Stimulated activated CD8-positive, alpha-beta memory T cell treated with anti-CD3 and anti-CD28 coated beads, Interleukin-4, amount 100 ng/mL, for 4 hours (primary cell): ENCODE measurements at regions not wholly inside any gene's neighbourhood (a gene's known extent, or its start where the extent isn't known, plus 50 kb on each side); places are given as distances from the start of the nearest gene placed in this dataset.

Source experiments
- DNase-seq, 2 donors: peaks; one replicate each; pipeline ENCODE4 v3.0.0-alpha.2; 2020; ENCODE audit warnings: low read depth in 2 of 2, low spot score in 1 of 2

- DNase-seq, result no peak
These were observed 558.5 kb upstream of the MGMT start for GRCh38 chr10:128908499-128908898.

GRCh38 chr10:128912568-128913311, 554.3 kb upstream of the MGMT start:
- DNase-seq, result no peak

- DNase-seq, result no peak
These were observed 552.4 kb upstream of the MGMT start for GRCh38 chr10:128914681-128915080.

GRCh38 chr10:128915630-128916029, 551.4 kb upstream of the MGMT start:
- DNase-seq, result no peak

GRCh38 chr10:128916383-128916782, 550.7 kb upstream of the MGMT start:
- DNase-seq, result no peak

- no peak for DNase-seq
These were observed 545.5 kb upstream of the MGMT start for GRCh38 chr10:128921389-128922022.

GRCh38 chr10:128922172-128922571, 544.9 kb upstream of the MGMT start:
- no peak for DNase-seq

- no peak for DNase-seq
These were observed 544.3 kb upstream of the MGMT start for GRCh38 chr10:128922619-128923196.

GRCh38 chr10:128924918-128925317, 542.1 kb upstream of the MGMT start:
- no peak for DNase-seq

GRCh38 chr10:128926711-128927110, 540.3 kb upstream of the MGMT start:
- no peak for DNase-seq

- DNase-seq, result no peak
These were observed 539.4 kb upstream of the MGMT start for GRCh38 chr10:128927497-128928161.

- DNase-seq, result no peak
These were observed 538.7 kb upstream of the MGMT start for GRCh38 chr10:128928231-128928836.

GRCh38 chr10:128929131-128929530, 537.9 kb upstream of the MGMT start:
- DNase-seq, result no peak

- DNase-seq, result no peak
These were observed 537.3 kb upstream of the MGMT start for GRCh38 chr10:128929767-128930166.

GRCh38 chr10:128930515-128930914, 536.5 kb upstream of the MGMT start:
- no peak for DNase-seq

GRCh38 chr10:128932071-128932820, 534.8 kb upstream of the MGMT start:
- no peak for DNase-seq

- DNase-seq, result no peak
These were observed 532.5 kb upstream of the MGMT start for GRCh38 chr10:128934492-128934891.

GRCh38 chr10:128936392-128936791, 530.6 kb upstream of the MGMT start:
- DNase-seq, result no peak

GRCh38 chr10:128938558-128938957, 528.5 kb upstream of the MGMT start:
- DNase-seq, result no peak

GRCh38 chr10:128940081-128940480, 527.0 kb upstream of the MGMT start:
- DNase-seq, result no peak

GRCh38 chr10:128943111-128943510, 523.9 kb upstream of the MGMT start:
- DNase-seq, result no peak
